ENCODE measurements at regions not wholly inside any gene's neighbourhood (a gene's known extent, or its start where the extent isn't known, plus 50 kb on each side); places are given as distances from the start of the nearest gene placed in this dataset.

DNA sequence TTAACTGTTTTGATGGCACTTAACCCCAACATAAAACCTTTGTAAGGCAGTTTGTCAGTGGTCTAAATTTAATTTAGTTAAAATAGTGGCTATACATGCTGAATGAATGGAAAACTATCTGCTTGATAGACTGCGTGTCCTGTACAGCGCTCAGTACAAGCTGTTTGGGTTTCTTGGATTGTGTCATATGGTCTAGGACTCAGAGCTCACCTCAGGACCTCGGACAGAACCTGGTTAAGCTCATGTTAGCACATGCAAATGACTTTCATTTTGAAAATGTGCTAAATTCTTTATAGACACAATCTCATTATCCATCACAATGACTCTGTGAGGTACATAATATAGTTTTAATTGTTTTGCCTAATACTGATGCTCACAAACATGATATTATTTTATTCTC, 55.7 kb upstream of the RELN start:
- ATAC-seq = no peak
- SMC1A ChIA-PET (ENCODE audit: uncharacterized antibody, unreplicated experiment) = no interaction called here
- DNase-seq (ENCODE audit: low read depth, low spot score) = no peak
- no peaks in the 10 kb centered on the region for H4K20me1 ChIP-seq (ENCODE audit: control insufficient read depth, insufficient read depth)
- POLR2A ChIA-PET = no interaction called here
- no peaks in the 10 kb centered on the region for H3K9me3 ChIP-seq (replicated peaks; ENCODE audit: control insufficient read depth, insufficient read depth, low read length)
- no TSS peak for BruUV-seq (replicated peaks)
- intact Hi-C loops (cut with micrococcal nuclease; ENCODE audit: unreplicated experiment) = no loop called here
- H3K9ac ChIP-seq (ENCODE audit: control insufficient read depth, insufficient read depth, low read length) = no peak overlapping the region
- no peak overlapping the region for H3K27ac ChIP-seq (ENCODE audit: control insufficient read depth, insufficient read depth)
- RAD21 ChIA-PET (ENCODE audit: unreplicated experiment) = no interaction called here
- TF ChIP-seq, protein P1, sequence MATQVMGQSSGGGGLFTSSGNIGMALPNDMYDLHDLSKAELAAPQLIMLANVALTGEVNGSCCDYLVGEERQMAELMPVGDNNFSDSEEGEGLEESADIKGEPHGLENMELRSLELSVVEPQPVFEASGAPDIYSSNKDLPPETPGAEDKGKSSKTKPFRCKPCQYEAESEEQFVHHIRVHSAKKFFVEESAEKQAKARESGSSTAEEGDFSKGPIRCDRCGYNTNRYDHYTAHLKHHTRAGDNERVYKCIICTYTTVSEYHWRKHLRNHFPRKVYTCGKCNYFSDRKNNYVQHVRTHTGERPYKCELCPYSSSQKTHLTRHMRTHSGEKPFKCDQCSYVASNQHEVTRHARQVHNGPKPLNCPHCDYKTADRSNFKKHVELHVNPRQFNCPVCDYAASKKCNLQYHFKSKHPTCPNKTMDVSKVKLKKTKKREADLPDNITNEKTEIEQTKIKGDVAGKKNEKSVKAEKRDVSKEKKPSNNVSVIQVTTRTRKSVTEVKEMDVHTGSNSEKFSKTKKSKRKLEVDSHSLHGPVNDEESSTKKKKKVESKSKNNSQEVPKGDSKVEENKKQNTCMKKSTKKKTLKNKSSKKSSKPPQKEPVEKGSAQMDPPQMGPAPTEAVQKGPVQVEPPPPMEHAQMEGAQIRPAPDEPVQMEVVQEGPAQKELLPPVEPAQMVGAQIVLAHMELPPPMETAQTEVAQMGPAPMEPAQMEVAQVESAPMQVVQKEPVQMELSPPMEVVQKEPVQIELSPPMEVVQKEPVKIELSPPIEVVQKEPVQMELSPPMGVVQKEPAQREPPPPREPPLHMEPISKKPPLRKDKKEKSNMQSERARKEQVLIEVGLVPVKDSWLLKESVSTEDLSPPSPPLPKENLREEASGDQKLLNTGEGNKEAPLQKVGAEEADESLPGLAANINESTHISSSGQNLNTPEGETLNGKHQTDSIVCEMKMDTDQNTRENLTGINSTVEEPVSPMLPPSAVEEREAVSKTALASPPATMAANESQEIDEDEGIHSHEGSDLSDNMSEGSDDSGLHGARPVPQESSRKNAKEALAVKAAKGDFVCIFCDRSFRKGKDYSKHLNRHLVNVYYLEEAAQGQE (IDR thresholded peaks at IDR 0.05; ENCODE audit: low read depth, low read length) = peak; percentile 61; the same call in 1 of the 2 replicates
- no peak for TF ChIP-seq IRF4 (IDR thresholded peaks at IDR 0.05; ENCODE audit: low read depth, low read length)
- TF ChIP-seq, protein P2, sequence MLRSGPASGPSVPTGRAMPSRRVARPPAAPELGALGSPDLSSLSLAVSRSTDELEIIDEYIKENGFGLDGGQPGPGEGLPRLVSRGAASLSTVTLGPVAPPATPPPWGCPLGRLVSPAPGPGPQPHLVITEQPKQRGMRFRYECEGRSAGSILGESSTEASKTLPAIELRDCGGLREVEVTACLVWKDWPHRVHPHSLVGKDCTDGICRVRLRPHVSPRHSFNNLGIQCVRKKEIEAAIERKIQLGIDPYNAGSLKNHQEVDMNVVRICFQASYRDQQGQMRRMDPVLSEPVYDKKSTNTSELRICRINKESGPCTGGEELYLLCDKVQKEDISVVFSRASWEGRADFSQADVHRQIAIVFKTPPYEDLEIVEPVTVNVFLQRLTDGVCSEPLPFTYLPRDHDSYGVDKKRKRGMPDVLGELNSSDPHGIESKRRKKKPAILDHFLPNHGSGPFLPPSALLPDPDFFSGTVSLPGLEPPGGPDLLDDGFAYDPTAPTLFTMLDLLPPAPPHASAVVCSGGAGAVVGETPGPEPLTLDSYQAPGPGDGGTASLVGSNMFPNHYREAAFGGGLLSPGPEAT (IDR thresholded peaks at IDR 0.05; ENCODE audit: low read depth) = no peak
- no peaks in the 10 kb centered on the region for H3K27me3 ChIP-seq (replicated peaks in 1 of 2; ENCODE audit: control insufficient read depth in 2 of 2, insufficient read depth in 2 of 2, low read length in 1 of 2)
- no peaks in the 10 kb centered on the region for H3K4me1 ChIP-seq (ENCODE audit: control insufficient read depth, insufficient read depth, low read length)
- FAIRE-seq = no peak
- no peak overlapping the region for H3K4me3 ChIP-seq
- CTCF ChIA-PET = interaction anchor here (1.0 kb wide), 1 partner anchor 51 kb away, joined by 3 read pairs; no protein-coding TSS in a partner anchor
- H3K4me2 ChIP-seq (ENCODE audit: control insufficient read depth, insufficient read depth) = no peak overlapping the region
- H2AFZ ChIP-seq (ENCODE audit: control insufficient read depth, low read depth, low read length) = no peak overlapping the region
- WGBS (ENCODE audit: insufficient coverage, insufficient replicate concordance, low lambda C conversion rate, missing lambda C conversion rate) = 55% methylated on average over 3 of the region's 3 CpGs
- H3K36me3 ChIP-seq (ENCODE audit: control insufficient read depth in 2 of 2, insufficient read depth in 2 of 2, low read length in 1 of 2) = no peaks in the 10 kb centered on the region
- H3K79me2 ChIP-seq (ENCODE audit: control insufficient read depth, insufficient read depth, low read length) = no peaks in the 10 kb centered on the region
- in situ Hi-C loops (cut with MboI) = no loop called here
